Colonic mucosa (tissue), 4 donors: ENCODE measurements at regions not wholly inside any gene's neighbourhood (a gene's known extent, or its start where the extent isn't known, plus 50 kb on each side); places are given as distances from the start of the nearest gene placed in this dataset.

ENCODE experiments used
- DNase-seq: peaks from one replicate; pipeline ENCODE4 v3.0.0-alpha.2; 2020
- H3K27ac ChIP-seq: fragments of 200-600 bp; one replicate; pipeline ENCODE4 v1.8.0; 2021
- H3K27me3 ChIP-seq: fragments of 200-600 bp; one replicate; pipeline ENCODE4 v1.8.0; 2021
- H3K36me3 ChIP-seq: fragments of 200-600 bp; one replicate; pipeline ENCODE4 v1.8.0; 2021
- H3K4me1 ChIP-seq: fragments of 200-600 bp; one replicate; pipeline ENCODE4 v1.8.0; 2021; ENCODE audit warnings: mild to moderate bottlenecking
- H3K4me3 ChIP-seq: fragments of 200-600 bp; one replicate; pipeline ENCODE4 v1.8.0; 2021
- H3K9ac ChIP-seq, 2 donors: one replicate each; pipeline ENCODE4 v1.7.0; 2013; ENCODE audit warnings: control low read depth in 2 of 2, low read depth in 2 of 2, low read length in 2 of 2
- H3K9me3 ChIP-seq: fragments of 200-600 bp; one replicate; pipeline ENCODE4 v1.8.0; 2021
- CTCF ChIP-seq: fragments of 200-600 bp; IDR thresholded peaks from one replicate; pipeline ENCODE4 v1.8.0; 2022; ENCODE audit warnings: antibody characterized with exemption, mild to moderate bottlenecking
- intact Hi-C: fragments of 100-400 bp; cut with DNase I; formaldehyde crosslinking; loops from one replicate; pipeline ENCODE4 v1.14.1; 2022
- donor health status: healthy.
- donor health status: DM: no; HTN: no; CAD: no.
- donor health status: DM: no; HTN: no; CAD: no.

- TF ChIP-seq CTCF, result no peak
- peak overlapping the region; percentile 44 to 89 for H3K9ac ChIP-seq
- no peaks in the 10 kb centered on the region for H3K36me3 ChIP-seq
- peak overlapping the region; percentile 90 for H3K27ac ChIP-seq
- peaks cover 29% of the 10 kb centered on the region for H3K4me1 ChIP-seq
- H3K27me3 ChIP-seq, result no peaks in the 10 kb centered on the region
- intact Hi-C loops, result loop anchor here (10.0 kb wide), 2 partner anchors 255 to 485 kb away; no protein-coding TSS in a partner anchor
- H3K4me3 ChIP-seq, result no peak overlapping the region
- H3K9me3 ChIP-seq, result no peaks in the 10 kb centered on the region
- no peak for DNase-seq
These were observed 148.4 kb downstream of the TOMM20 start for GRCh38 chr1:234980291-234980644.

DNA sequence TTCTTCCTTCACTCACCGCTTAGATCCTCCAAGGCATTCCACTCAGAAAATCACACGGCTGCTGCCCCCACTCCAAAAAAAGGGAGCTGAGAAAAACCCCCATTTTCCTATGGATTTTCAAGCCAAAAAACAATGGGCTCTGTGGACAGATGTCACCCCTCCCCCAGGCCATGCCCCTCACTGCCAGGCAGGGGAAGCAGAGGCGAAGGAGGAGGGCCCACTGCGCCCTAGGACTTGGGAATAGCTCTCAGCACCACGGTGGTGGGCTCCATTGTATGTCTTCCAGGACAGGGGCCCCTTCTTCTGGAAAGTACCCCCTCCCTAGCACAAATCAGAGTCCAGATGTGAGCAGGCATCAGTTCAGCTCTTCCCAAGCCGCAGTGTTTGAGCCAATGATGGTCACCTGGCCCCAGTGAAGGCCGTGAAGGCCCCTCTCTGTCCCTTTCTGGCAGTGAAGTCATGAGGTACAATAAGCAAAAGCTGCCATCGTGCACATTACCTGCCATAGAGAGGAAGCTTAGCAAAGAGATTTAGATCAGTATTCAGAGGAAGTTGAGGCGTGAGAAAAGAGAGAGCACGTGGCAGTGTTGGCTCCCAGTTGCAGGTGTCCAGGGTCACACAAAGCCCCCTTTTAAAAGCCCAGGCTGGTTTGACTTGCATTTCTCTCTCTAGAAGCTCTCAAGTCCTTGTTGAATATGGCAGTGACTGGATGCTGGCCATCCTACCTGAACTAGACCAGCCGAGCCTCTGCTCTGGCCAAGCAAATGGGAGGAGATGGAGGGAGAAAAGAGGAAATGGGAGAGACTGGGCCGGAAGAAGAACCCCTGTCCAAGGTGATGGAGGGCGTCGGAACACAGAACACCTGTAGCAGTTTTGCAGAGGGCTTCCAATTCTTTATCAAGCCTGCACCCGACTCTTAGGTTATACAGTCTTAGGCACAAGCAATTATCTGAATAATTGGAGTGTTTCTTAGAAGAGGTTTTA is 149.0 kb downstream of the TOMM20 start:
- H3K4me1 ChIP-seq, result peaks cover 33% of the 10 kb centered on the region
- intact Hi-C loops, result loop anchor here (10.0 kb wide), 2 partner anchors 255 to 485 kb away; no protein-coding TSS in a partner anchor
- H3K36me3 ChIP-seq, result no peaks in the 10 kb centered on the region

DNA sequence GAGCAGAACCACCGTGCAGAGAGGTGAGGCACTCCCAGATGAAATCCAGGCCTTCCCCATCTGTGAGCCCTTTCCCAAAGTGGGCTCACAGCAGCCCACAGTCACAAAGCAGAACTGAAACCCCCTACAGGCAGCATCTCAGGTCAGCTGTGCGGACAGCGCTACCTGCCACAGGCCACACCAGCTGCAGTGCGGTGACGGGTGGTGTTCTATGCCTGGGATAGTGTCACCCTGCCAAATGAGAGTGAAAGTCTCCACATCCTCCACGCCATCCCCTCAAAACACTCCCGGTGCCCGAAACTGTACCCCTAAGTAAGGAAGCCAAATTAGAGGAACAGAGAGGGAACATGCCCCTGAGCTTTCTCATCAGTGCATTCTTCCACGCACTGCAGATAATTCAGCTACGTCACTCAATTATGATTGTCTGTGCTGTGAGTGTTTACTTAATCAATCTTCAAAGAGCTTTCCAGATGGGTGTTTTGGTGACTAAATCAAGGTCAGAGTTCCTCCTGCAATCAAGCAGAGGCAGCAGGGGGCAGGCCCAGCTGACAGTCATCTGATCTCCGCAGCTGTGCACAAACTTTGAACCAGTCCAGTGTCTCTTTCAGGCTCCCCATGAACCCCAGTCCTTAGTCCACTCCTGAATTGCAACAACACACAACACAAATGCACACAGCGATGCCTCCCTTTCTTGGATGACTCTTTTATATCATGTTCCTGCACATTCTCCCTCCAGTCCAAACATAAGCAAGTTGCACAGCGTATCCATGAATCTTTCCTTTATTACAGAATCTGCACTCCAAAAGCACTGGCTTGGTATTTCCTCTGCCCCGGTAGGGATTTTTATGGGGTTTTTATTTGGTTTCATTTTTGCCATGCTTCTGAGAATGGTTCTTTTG is 150.0 kb downstream of the TOMM20 start:
- Histone ChIP-seq H3K27me3 (no peaks in the 10 kb centered on the region), H3K9ac (peak overlapping the region; percentile 28 to 89), H3K4me3 (no peak overlapping the region), H3K27ac (peak overlapping the region; percentile 90), H3K36me3 (no peaks in the 10 kb centered on the region), H3K9me3 (no peaks in the 10 kb centered on the region), H3K4me1 (peaks cover 35% of the 10 kb centered on the region)
- TF ChIP-seq CTCF, result no peak
- intact Hi-C loops, result no loop called here
- peak; percentile 87 for DNase-seq

More for the DNA sequence above, 149.0 kb downstream of the TOMM20 start:
- Histone ChIP-seq H3K27me3 (no peaks in the 10 kb centered on the region), H3K27ac (peak overlapping the region; percentile 90), H3K9ac (peak overlapping the region in 1 of 2 donors; percentile 89), H3K9me3 (no peaks in the 10 kb centered on the region), H3K4me3 (no peak overlapping the region)
- DNase-seq, result no peak
- no peak for TF ChIP-seq CTCF

DNA sequence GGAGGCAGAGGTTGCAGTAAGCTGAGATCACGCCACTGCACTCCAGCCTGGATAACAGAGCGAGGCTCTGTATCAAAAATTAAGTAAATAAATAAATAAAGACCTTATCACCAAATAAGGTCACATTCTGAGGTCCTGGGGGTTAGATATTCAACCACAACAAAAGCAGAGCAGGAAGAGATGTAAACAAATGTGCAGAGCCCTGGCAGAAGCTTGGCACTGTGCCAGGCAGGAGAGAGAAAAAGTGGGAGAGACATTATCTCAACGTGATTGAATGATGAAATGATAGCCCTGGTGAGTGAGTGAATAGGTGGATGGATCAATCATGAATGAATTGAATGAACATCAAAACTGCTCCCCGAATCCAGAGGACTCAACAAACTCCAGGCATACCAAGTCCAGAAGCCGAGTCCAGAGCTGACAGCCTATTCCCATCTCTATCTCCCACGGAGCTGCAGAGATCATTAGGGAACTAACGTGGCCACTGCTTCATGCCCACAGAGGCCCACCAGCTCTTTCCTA is 150.7 kb downstream of the TOMM20 start:
- intact Hi-C loops, result no loop called here

More for the DNA sequence above, 150.7 kb downstream of the TOMM20 start:
- no peak for TF ChIP-seq CTCF
- H3K27ac ChIP-seq, result peak overlapping the region; percentile 90
- peak overlapping the region; percentile 28 to 89 for H3K9ac ChIP-seq
- H3K27me3 ChIP-seq, result no peaks in the 10 kb centered on the region
- H3K9me3 ChIP-seq, result no peaks in the 10 kb centered on the region
- DNase-seq, result peak; percentile 60
- H3K4me3 ChIP-seq, result no peak overlapping the region
- no peaks in the 10 kb centered on the region for H3K36me3 ChIP-seq
- peaks cover 35% of the 10 kb centered on the region for H3K4me1 ChIP-seq
